SK-N-SH treated with all-trans-retinoic acid at 6 μM for 48 hours (cell line): ENCODE measurements at regions not wholly inside any gene's neighbourhood (a gene's known extent, or its start where the extent isn't known, plus 50 kb on each side); places are given as distances from the start of the nearest gene placed in this dataset.
"Not testable (repeated sequence)": the region's sequence is repeated elsewhere in the genome, so short reads cannot be mapped to it uniquely, and the experiment has no call there.

ENCODE experiments used
- CREB5 ChIP-seq: fragments of 250-450 bp; sonication (Bioruptor Pico); IDR thresholded peaks from 2 replicates; pipeline ENCODE4 v1.5.1; 2020; ENCODE audit warnings: low read depth, mild to moderate bottlenecking, moderate library complexity
- ESRRG ChIP-seq: fragments of 250-450 bp; sonication (Bioruptor Pico); IDR thresholded peaks from 2 replicates; pipeline ENCODE4 v1.6.1; 2021; ENCODE audit warnings: mild to moderate bottlenecking
- GLIS3 ChIP-seq: fragments of 250-450 bp; sonication (Bioruptor Pico); IDR thresholded peaks from 2 replicates; pipeline ENCODE4 v1.5.0; 2020; ENCODE audit warnings: mild to moderate bottlenecking, moderate library complexity
- PATZ1 ChIP-seq: fragments of 250-450 bp; sonication (Bioruptor Pico); IDR thresholded peaks from 2 replicates; pipeline ENCODE4 v1.8.0; 2020; ENCODE audit warnings: mild to moderate bottlenecking, moderate library complexity, borderline replicate concordance
- ZC3H10 ChIP-seq: fragments of 250-450 bp; sonication (Bioruptor Pico); IDR thresholded peaks from 2 replicates; pipeline ENCODE4 v1.5.1; 2021; ENCODE audit warnings: mild to moderate bottlenecking, moderate library complexity

- TF ChIP-seq PATZ1, CREB5, ZC3H10, ESRRG, GLIS3 (CRISPR knock-in tag): not testable (repeated sequence)
Measured at GRCh38 chr16:16549710-16550109, 170.8 kb downstream of the NPIPA7 start.
